Progenitor cell of endocrine pancreas (in vitro differentiated cells): ENCODE measurements at regions not wholly inside any gene's neighbourhood (a gene's known extent, or its start where the extent isn't known, plus 50 kb on each side); places are given as distances from the start of the nearest gene placed in this dataset.

Source experiments
- DNase-seq: peaks from one replicate; pipeline ENCODE4 v3.0.0; 2021; ENCODE audit warnings: low spot score; ENCODE audit not compliant: unreplicated experiment
- H3K27ac Mint-ChIP-seq: 2 replicates; pipeline ENCODE4 v1.8.0; 2021; ENCODE audit warnings: mild to moderate bottlenecking, moderate library complexity, mixed read lengths
- H3K27me3 Mint-ChIP-seq: 2 replicates; pipeline ENCODE4 v1.8.0; 2021; ENCODE audit warnings: mixed read lengths
- H3K36me3 Mint-ChIP-seq: 2 replicates; pipeline ENCODE4 v1.8.0; 2022; ENCODE audit warnings: mixed read lengths; ENCODE audit not compliant: insufficient read depth
- H3K4me1 Mint-ChIP-seq: 2 replicates; pipeline ENCODE4 v1.8.0; 2021; ENCODE audit warnings: low read depth, mixed read lengths
- H3K4me3 Mint-ChIP-seq: 2 replicates; pipeline ENCODE4 v1.8.0; 2021; ENCODE audit warnings: low read depth, mild to moderate bottlenecking, moderate library complexity, mixed read lengths
- H3K9me3 Mint-ChIP-seq: 2 replicates; pipeline ENCODE4 v1.8.0; 2021; ENCODE audit warnings: low read depth, mixed read lengths
- CTCF ChIP-seq: fragments of 200-600 bp; sonication (generic); IDR thresholded peaks from one replicate; pipeline ENCODE4 v1.5.0; 2021; ENCODE audit warnings: antibody characterized with exemption, mild to moderate bottlenecking; ENCODE audit not compliant: unreplicated experiment

- no peak overlapping the region for H3K27ac Mint-ChIP-seq
- no peaks in the 10 kb centered on the region for H3K36me3 Mint-ChIP-seq
- TF ChIP-seq CTCF, result no peak
- DNase-seq, result no peak
- H3K27me3 Mint-ChIP-seq, result no peaks in the 10 kb centered on the region
- no peak overlapping the region for H3K4me3 Mint-ChIP-seq
- H3K9me3 Mint-ChIP-seq, result no peaks in the 10 kb centered on the region
- H3K4me1 Mint-ChIP-seq, result no peaks in the 10 kb centered on the region
These were observed 254.7 kb downstream of the GABRG1 start for GRCh38 chr4:45869184-45869583.

GRCh38 chr4:45865781-45866180 lies 258.1 kb downstream of the GABRG1 start:
- DNase-seq, result no peak
- Mint-ChIP-seq H3K36me3 (no peaks in the 10 kb centered on the region), H3K9me3 (no peaks in the 10 kb centered on the region), H3K4me1 (no peaks in the 10 kb centered on the region), H3K27ac (no peak overlapping the region), H3K4me3 (no peak overlapping the region), H3K27me3 (no peaks in the 10 kb centered on the region)
- TF ChIP-seq CTCF, result no peak

GRCh38 chr4:45855857-45856256 lies 268.0 kb downstream of the GABRG1 start:
- DNase-seq, result no peak
- Mint-ChIP-seq H3K4me3 (no peak overlapping the region), H3K9me3 (peaks cover 13% of the 10 kb centered on the region), H3K27ac (no peak overlapping the region), H3K36me3 (no peaks in the 10 kb centered on the region), H3K27me3 (no peaks in the 10 kb centered on the region), H3K4me1 (no peaks in the 10 kb centered on the region)
- no peak for TF ChIP-seq CTCF

- no peak overlapping the region for H3K27ac Mint-ChIP-seq
- DNase-seq, result no peak
- no peaks in the 10 kb centered on the region for H3K27me3 Mint-ChIP-seq
- no peak for TF ChIP-seq CTCF
- H3K4me3 Mint-ChIP-seq, result no peak overlapping the region
- H3K36me3 Mint-ChIP-seq, result no peaks in the 10 kb centered on the region
- H3K9me3 Mint-ChIP-seq, result no peaks in the 10 kb centered on the region
- peaks cover 2% of the 10 kb centered on the region for H3K4me1 Mint-ChIP-seq
These were observed 277.8 kb downstream of the GABRG1 start for GRCh38 chr4:45846016-45846415.

GRCh38 chr4:45841791-45842190 lies 282.1 kb downstream of the GABRG1 start:
- H3K27me3 Mint-ChIP-seq, result no peaks in the 10 kb centered on the region
- no peak overlapping the region for H3K4me3 Mint-ChIP-seq
- TF ChIP-seq CTCF, result no peak
- H3K36me3 Mint-ChIP-seq, result no peaks in the 10 kb centered on the region
- DNase-seq, result no peak
- peaks cover 4% of the 10 kb centered on the region for H3K4me1 Mint-ChIP-seq
- H3K27ac Mint-ChIP-seq, result no peak overlapping the region
- no peaks in the 10 kb centered on the region for H3K9me3 Mint-ChIP-seq
